Kidney (tissue), 13 donors: ENCODE measurements at regions not wholly inside any gene's neighbourhood (a gene's known extent, or its start where the extent isn't known, plus 50 kb on each side); places are given as distances from the start of the nearest gene placed in this dataset.
"Not testable (repeated sequence)": the region's sequence is repeated elsewhere in the genome, so short reads cannot be mapped to it uniquely, and the experiment has no call there.

Source experiments
- DNase-seq, 5 donors: peaks; one replicate each; pipeline ENCODE4 v3.0.0-alpha.2; 2013 to 2020
- FAIRE-seq: peaks from 2 replicates; lab custom pipeline; 2012; peaks lifted over from hg19 to GRCh38; lab: Jason Lieb, UNC
- H3K27ac ChIP-seq, 2 donors: one replicate each; pipeline ENCODE4 v1.7.0; 2013; ENCODE audit warnings: low read depth in 2 of 2, low read length in 2 of 2, inconsistent platforms in 1 of 2
- H3K27me3 ChIP-seq: one replicate; pipeline ENCODE4 v1.7.1; 2013; ENCODE audit warnings: low read length, inconsistent platforms; ENCODE audit not compliant: control insufficient read depth, insufficient read depth
- H3K36me3 ChIP-seq, 3 donors: one replicate each; pipeline versions ENCODE4 v1.7.0 to v1.7.1; 2013; ENCODE audit warnings: low read length in 3 of 3, control low read depth in 1 of 3, inconsistent platforms in 1 of 3; ENCODE audit not compliant: insufficient read depth in 3 of 3, control insufficient read depth in 2 of 3
- H3K4me1 ChIP-seq, 3 donors: one replicate each; pipeline versions ENCODE4 v1.7.0 to v1.7.1; 2013; ENCODE audit warnings: low read length in 3 of 3, inconsistent platforms in 1 of 3, low read depth in 1 of 3; ENCODE audit not compliant: control insufficient read depth in 2 of 3, insufficient read depth in 2 of 3
- H3K4me3 ChIP-seq, 3 donors: one replicate each; pipeline versions ENCODE4 v1.7.0 to v1.8.1; 2013; ENCODE audit warnings: low read length in 3 of 3, control low read depth in 1 of 3, inconsistent platforms in 1 of 3
- H3K9ac ChIP-seq, 3 donors: one replicate each; pipeline versions ENCODE4 v1.7.0 to v1.7.1; 2013; ENCODE audit warnings: low read length in 3 of 3, control low read depth in 1 of 3, inconsistent platforms in 1 of 3
- H3K9me3 ChIP-seq, 3 donors: one replicate each; pipeline versions ENCODE4 v1.7.0 to v1.7.1; 2013; ENCODE audit warnings: low read length in 3 of 3, control low read depth in 1 of 3, inconsistent platforms in 1 of 3; ENCODE audit not compliant: control insufficient read depth in 2 of 3, insufficient read depth in 1 of 3
- intact Hi-C: fragments of 100-400 bp; cut with DNase I; formaldehyde crosslinking; loops from one replicate; pipeline ENCODE4 v1.11.1; 2022
- TF ChIP-seq, protein P1 (sequence below): IDR thresholded peaks from 3 replicates; pipeline ENCODE4 v1.5.1; 2012; ENCODE audit warnings: mild to moderate bottlenecking, moderate library complexity, borderline replicate concordance; ENCODE audit not compliant: insufficient read depth; ENCODE audit errors: extremely low read depth
- donor health status: control.
- donor health status: control.
- donor health status: control.
- donor health status: control.
- donor health status: control.
- donor health status: DM: yes; HTN: yes; CAD: no.
- donor health status: Normal renal cell carcinoma (clear cell type).

DNA sequence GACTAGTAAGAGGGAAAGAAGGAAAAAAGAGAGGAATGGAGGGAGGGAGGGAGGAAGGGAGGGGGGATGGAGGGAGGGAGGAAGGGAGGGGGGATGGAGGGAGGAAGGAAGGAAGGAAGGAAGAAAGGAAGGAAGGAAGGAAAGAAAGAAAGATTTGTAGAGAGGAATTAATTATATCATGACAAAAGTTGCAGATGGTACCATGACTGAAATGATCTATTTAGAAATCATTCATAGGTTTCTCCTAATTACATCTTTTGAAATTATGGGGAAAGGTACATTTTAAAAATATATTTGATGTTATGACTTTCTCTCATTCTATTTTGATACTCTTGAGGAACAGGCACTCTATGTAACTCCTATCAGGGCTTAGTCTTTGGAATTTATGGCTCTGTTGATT is 236.2 kb upstream of the BTG1 start:
- H3K27ac ChIP-seq: no peak overlapping the region
- no peak overlapping the region for H3K4me3 ChIP-seq
- H3K4me1 ChIP-seq: no peaks in the 10 kb centered on the region
- no peak for DNase-seq
- no peak overlapping the region for H3K9ac ChIP-seq
- H3K9me3 ChIP-seq: no peaks in the 10 kb centered on the region
- no peaks in the 10 kb centered on the region for H3K27me3 ChIP-seq
- intact Hi-C loops: no loop called here
- TF ChIP-seq, protein P1, sequence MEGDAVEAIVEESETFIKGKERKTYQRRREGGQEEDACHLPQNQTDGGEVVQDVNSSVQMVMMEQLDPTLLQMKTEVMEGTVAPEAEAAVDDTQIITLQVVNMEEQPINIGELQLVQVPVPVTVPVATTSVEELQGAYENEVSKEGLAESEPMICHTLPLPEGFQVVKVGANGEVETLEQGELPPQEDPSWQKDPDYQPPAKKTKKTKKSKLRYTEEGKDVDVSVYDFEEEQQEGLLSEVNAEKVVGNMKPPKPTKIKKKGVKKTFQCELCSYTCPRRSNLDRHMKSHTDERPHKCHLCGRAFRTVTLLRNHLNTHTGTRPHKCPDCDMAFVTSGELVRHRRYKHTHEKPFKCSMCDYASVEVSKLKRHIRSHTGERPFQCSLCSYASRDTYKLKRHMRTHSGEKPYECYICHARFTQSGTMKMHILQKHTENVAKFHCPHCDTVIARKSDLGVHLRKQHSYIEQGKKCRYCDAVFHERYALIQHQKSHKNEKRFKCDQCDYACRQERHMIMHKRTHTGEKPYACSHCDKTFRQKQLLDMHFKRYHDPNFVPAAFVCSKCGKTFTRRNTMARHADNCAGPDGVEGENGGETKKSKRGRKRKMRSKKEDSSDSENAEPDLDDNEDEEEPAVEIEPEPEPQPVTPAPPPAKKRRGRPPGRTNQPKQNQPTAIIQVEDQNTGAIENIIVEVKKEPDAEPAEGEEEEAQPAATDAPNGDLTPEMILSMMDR: no peak
- H3K36me3 ChIP-seq: no peaks in the 10 kb centered on the region
- FAIRE-seq: no peak

DNA sequence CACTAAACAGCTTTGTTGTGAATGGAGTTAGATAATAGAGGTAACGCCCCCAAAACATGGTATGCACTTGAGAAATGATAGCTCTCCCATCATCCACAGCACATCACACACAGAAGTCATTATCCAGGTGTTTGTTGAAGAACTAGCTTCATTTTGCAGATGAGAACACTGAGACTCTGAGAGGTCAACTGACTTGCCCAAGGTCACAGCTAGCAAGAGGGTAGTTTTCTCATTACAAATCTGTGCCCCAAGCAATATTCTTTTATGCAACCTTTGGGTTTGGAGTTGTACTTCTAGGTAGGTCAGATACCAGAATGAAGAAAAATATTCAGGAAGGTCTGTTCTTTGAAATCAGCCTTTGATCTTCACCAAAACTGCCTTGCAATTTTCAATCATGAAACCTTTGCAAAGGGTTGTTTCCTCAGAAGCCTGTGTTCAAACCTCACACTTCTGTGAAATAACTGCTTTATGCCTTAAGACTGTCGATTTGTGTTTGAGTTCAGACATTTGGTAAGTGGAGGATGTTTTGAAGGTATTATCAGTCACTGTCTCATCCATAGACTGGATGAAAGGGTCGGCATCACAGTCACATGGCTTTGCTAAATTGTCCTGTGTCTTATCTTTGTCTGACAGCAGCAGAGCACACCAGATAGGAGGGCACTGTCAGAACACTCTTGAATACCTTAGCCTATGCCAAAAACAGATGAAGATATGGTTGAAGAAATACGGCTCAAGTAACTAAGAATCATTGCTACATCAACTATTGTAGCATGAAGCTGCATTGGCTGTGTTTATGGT is 233.2 kb upstream of the BTG1 start:
- no peak overlapping the region for H3K9ac ChIP-seq
- no peaks in the 10 kb centered on the region for H3K9me3 ChIP-seq
- intact Hi-C loops: no loop called here
- H3K4me1 ChIP-seq: no peaks in the 10 kb centered on the region
- no peak for DNase-seq
- no peaks in the 10 kb centered on the region for H3K27me3 ChIP-seq
- TF ChIP-seq, protein P1: no peak
- no peak overlapping the region for H3K27ac ChIP-seq
- FAIRE-seq: no peak
- no peaks in the 10 kb centered on the region for H3K36me3 ChIP-seq
- H3K4me3 ChIP-seq: no peak overlapping the region

DNA sequence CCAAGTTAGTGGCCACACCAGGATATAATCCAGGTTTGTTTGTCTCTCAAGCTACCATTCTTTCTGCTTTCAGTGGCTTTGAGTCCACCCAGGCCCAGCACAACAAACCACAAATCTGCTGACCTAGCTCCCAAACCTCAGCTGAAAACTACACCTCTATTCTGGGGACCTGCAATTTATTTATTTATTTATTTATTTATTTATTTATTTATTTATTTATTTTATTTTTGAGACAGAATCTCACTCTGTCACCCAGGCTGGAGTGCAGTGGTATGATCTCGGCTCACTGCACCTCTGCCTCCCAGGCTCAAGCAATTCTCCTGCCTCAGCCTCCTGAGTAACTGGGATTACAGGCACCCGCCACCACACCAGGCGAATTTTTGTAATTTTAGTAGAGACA is 229.9 kb upstream of the BTG1 start:
- H3K4me1 ChIP-seq, FAIRE-seq, H3K27ac ChIP-seq, DNase-seq, H3K27me3 ChIP-seq, H3K9me3 ChIP-seq, H3K4me3 ChIP-seq, H3K36me3 ChIP-seq, H3K9ac ChIP-seq, intact Hi-C loops: not testable (repeated sequence)

DNA sequence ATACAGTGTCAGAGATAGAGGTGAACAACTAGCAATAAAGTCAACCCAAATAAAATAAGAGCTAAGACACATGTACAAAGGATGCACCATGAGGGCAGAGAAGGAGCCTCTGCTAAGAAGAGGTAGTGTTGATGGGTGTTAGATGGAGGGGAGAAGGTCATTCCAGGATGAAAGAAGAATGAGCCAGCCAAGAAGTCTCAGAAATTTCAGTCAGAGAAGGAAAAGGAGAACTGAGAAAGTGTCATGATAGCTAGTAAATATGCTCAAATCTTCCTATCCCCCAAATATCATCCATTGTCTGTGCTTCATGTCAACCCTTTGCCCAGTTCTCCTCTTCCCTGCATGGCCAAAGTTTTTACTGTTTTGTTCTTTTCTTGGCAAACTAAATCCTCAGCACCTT is 225.2 kb upstream of the BTG1 start:
- no peak for FAIRE-seq
- DNase-seq: no peak
- no peak overlapping the region for H3K9ac ChIP-seq
- H3K27ac ChIP-seq: no peak overlapping the region
- TF ChIP-seq, protein P1: no peak
- H3K36me3 ChIP-seq: no peaks in the 10 kb centered on the region
- intact Hi-C loops: no loop called here
- no peaks in the 10 kb centered on the region for H3K27me3 ChIP-seq
- H3K4me1 ChIP-seq: no peaks in the 10 kb centered on the region
- no peaks in the 10 kb centered on the region for H3K9me3 ChIP-seq
- H3K4me3 ChIP-seq: no peak overlapping the region
